ENCODE measurements at regions not wholly inside any gene's neighbourhood (a gene's known extent, or its start where the extent isn't known, plus 50 kb on each side); places are given as distances from the start of the nearest gene placed in this dataset.
"Not testable (repeated sequence)": the region's sequence is repeated elsewhere in the genome, so short reads cannot be mapped to it uniquely, and the experiment has no call there.

- Histone ChIP-seq H3K36me3 (ENCODE audit: control insufficient read depth in 2 of 2, insufficient read depth in 2 of 2, low read length in 2 of 2) (no peaks in the 10 kb centered on the region), H3K9ac (ENCODE audit: low read length in 2 of 2) (no peak overlapping the region), H3K27me3 (ENCODE audit: control insufficient read depth in 1 of 2, insufficient read depth in 2 of 2, low read length in 2 of 2) (no peaks in the 10 kb centered on the region), H3K4me3 (ENCODE audit: low read length in 2 of 2) (no peak overlapping the region), H3K27ac (ENCODE audit: low read length) (no peak overlapping the region), H3K9me3 (ENCODE audit: control insufficient read depth in 2 of 2, low read length in 2 of 2) (no peaks in the 10 kb centered on the region), H3K4me1 (ENCODE audit: control insufficient read depth, insufficient read depth, low read length) (no peaks in the 10 kb centered on the region)
Observed at GRCh38 chr6:112682071-112682470, 334.9 kb downstream of the RFPL4B start.

- H3K36me3 ChIP-seq (ENCODE audit: control insufficient read depth in 2 of 2, insufficient read depth in 2 of 2, low read length in 2 of 2): no peaks in the 10 kb centered on the region
- H3K27ac ChIP-seq (ENCODE audit: low read length): no peak overlapping the region
- H3K9ac ChIP-seq (ENCODE audit: low read length in 2 of 2): no peak overlapping the region
- no peak overlapping the region for H3K4me3 ChIP-seq (ENCODE audit: low read length in 2 of 2)
- H3K4me1 ChIP-seq (ENCODE audit: control insufficient read depth, insufficient read depth, low read length): no peaks in the 10 kb centered on the region
- H3K27me3 ChIP-seq (ENCODE audit: control insufficient read depth in 1 of 2, insufficient read depth in 2 of 2, low read length in 2 of 2): no peaks in the 10 kb centered on the region
- no peaks in the 10 kb centered on the region for H3K9me3 ChIP-seq (ENCODE audit: control insufficient read depth in 2 of 2, low read length in 2 of 2)
Observed at GRCh38 chr6:112683106-112683505, 336.0 kb downstream of the RFPL4B start.

GRCh38 chr6:112683926-112684325, 336.8 kb downstream of the RFPL4B start:
- H3K36me3 ChIP-seq (ENCODE audit: control insufficient read depth in 2 of 2, insufficient read depth in 2 of 2, low read length in 2 of 2): no peaks in the 10 kb centered on the region
- H3K27me3 ChIP-seq (ENCODE audit: control insufficient read depth in 1 of 2, insufficient read depth in 2 of 2, low read length in 2 of 2): no peaks in the 10 kb centered on the region
- H3K9me3 ChIP-seq (ENCODE audit: control insufficient read depth in 2 of 2, low read length in 2 of 2): no peaks in the 10 kb centered on the region
- H3K4me1 ChIP-seq (ENCODE audit: control insufficient read depth, insufficient read depth, low read length): no peaks in the 10 kb centered on the region
- H3K27ac ChIP-seq (ENCODE audit: low read length): no peak overlapping the region
- H3K9ac ChIP-seq (ENCODE audit: low read length in 2 of 2): no peak overlapping the region
- no peak overlapping the region for H3K4me3 ChIP-seq (ENCODE audit: low read length in 2 of 2)

- not testable (repeated sequence) for H3K9me3 ChIP-seq (ENCODE audit: control insufficient read depth in 2 of 2, low read length in 2 of 2); H3K27me3 ChIP-seq (ENCODE audit: control insufficient read depth in 1 of 2, insufficient read depth in 2 of 2, low read length in 2 of 2); H3K36me3 ChIP-seq (ENCODE audit: control insufficient read depth in 2 of 2, insufficient read depth in 2 of 2, low read length in 2 of 2); H3K9ac ChIP-seq (ENCODE audit: low read length in 2 of 2); H3K27ac ChIP-seq (ENCODE audit: low read length); H3K4me1 ChIP-seq (ENCODE audit: control insufficient read depth, insufficient read depth, low read length); H3K4me3 ChIP-seq (ENCODE audit: low read length in 2 of 2)
Observed at GRCh38 chr6:112685521-112686220, 338.5 kb downstream of the RFPL4B start.

- H3K9ac ChIP-seq (ENCODE audit: low read length in 2 of 2); H3K4me3 ChIP-seq (ENCODE audit: low read length in 2 of 2); H3K4me1 ChIP-seq (ENCODE audit: control insufficient read depth, insufficient read depth, low read length); H3K27ac ChIP-seq (ENCODE audit: low read length); H3K36me3 ChIP-seq (ENCODE audit: control insufficient read depth in 2 of 2, insufficient read depth in 2 of 2, low read length in 2 of 2); H3K9me3 ChIP-seq (ENCODE audit: control insufficient read depth in 2 of 2, low read length in 2 of 2); H3K27me3 ChIP-seq (ENCODE audit: control insufficient read depth in 1 of 2, insufficient read depth in 2 of 2, low read length in 2 of 2): not testable (repeated sequence)
Observed at GRCh38 chr6:112688487-112689165, 341.5 kb downstream of the RFPL4B start.

GRCh38 chr6:112689183-112689858, 342.2 kb downstream of the RFPL4B start:
- not testable (repeated sequence) for H3K9ac ChIP-seq (ENCODE audit: low read length in 2 of 2)

GRCh38 chr6:112690497-112691202, 343.5 kb downstream of the RFPL4B start:
- Histone ChIP-seq H3K4me1 (ENCODE audit: control insufficient read depth, insufficient read depth, low read length) (peaks cover 4% of the 10 kb centered on the region), H3K27me3 (ENCODE audit: control insufficient read depth in 1 of 2, insufficient read depth in 2 of 2, low read length in 2 of 2) (no peaks in the 10 kb centered on the region), H3K9me3 (ENCODE audit: control insufficient read depth in 2 of 2, low read length in 2 of 2) (no peaks in the 10 kb centered on the region), H3K9ac (ENCODE audit: low read length in 2 of 2) (no peak overlapping the region), H3K36me3 (ENCODE audit: control insufficient read depth in 2 of 2, insufficient read depth in 2 of 2, low read length in 2 of 2) (no peaks in the 10 kb centered on the region), H3K4me3 (ENCODE audit: low read length in 2 of 2) (no peak overlapping the region), H3K27ac (ENCODE audit: low read length) (no peak overlapping the region)

More at GRCh38 chr6:112689183-112689858, 342.2 kb downstream of the RFPL4B start:
- H3K27me3 ChIP-seq (ENCODE audit: control insufficient read depth in 1 of 2, insufficient read depth in 2 of 2, low read length in 2 of 2); H3K27ac ChIP-seq (ENCODE audit: low read length); H3K4me1 ChIP-seq (ENCODE audit: control insufficient read depth, insufficient read depth, low read length); H3K4me3 ChIP-seq (ENCODE audit: low read length in 2 of 2); H3K9me3 ChIP-seq (ENCODE audit: control insufficient read depth in 2 of 2, low read length in 2 of 2); H3K36me3 ChIP-seq (ENCODE audit: control insufficient read depth in 2 of 2, insufficient read depth in 2 of 2, low read length in 2 of 2): not testable (repeated sequence)

- Histone ChIP-seq H3K9ac (ENCODE audit: low read length in 2 of 2) (no peak overlapping the region), H3K4me1 (ENCODE audit: control insufficient read depth, insufficient read depth, low read length) (peaks cover 4% of the 10 kb centered on the region), H3K9me3 (ENCODE audit: control insufficient read depth in 2 of 2, low read length in 2 of 2) (no peaks in the 10 kb centered on the region), H3K27ac (ENCODE audit: low read length) (no peak overlapping the region), H3K36me3 (ENCODE audit: control insufficient read depth in 2 of 2, insufficient read depth in 2 of 2, low read length in 2 of 2) (no peaks in the 10 kb centered on the region), H3K27me3 (ENCODE audit: control insufficient read depth in 1 of 2, insufficient read depth in 2 of 2, low read length in 2 of 2) (no peaks in the 10 kb centered on the region), H3K4me3 (ENCODE audit: low read length in 2 of 2) (no peak overlapping the region)
Observed at GRCh38 chr6:112691289-112691688, 344.2 kb downstream of the RFPL4B start.

GRCh38 chr6:112695001-112695400, 347.9 kb downstream of the RFPL4B start:
- no peak overlapping the region for H3K27ac ChIP-seq (ENCODE audit: low read length)
- no peaks in the 10 kb centered on the region for H3K9me3 ChIP-seq (ENCODE audit: control insufficient read depth in 2 of 2, low read length in 2 of 2)
- peaks cover 4% of the 10 kb centered on the region for H3K4me1 ChIP-seq (ENCODE audit: control insufficient read depth, insufficient read depth, low read length)
- H3K9ac ChIP-seq (ENCODE audit: low read length in 2 of 2): no peak overlapping the region
- H3K4me3 ChIP-seq (ENCODE audit: low read length in 2 of 2): no peak overlapping the region
- H3K27me3 ChIP-seq (ENCODE audit: control insufficient read depth in 1 of 2, insufficient read depth in 2 of 2, low read length in 2 of 2): no peaks in the 10 kb centered on the region
- H3K36me3 ChIP-seq (ENCODE audit: control insufficient read depth in 2 of 2, insufficient read depth in 2 of 2, low read length in 2 of 2): no peaks in the 10 kb centered on the region

GRCh38 chr6:112697265-112697664, 350.1 kb downstream of the RFPL4B start:
- no peaks in the 10 kb centered on the region for H3K27me3 ChIP-seq (ENCODE audit: control insufficient read depth in 1 of 2, insufficient read depth in 2 of 2, low read length in 2 of 2)
- H3K36me3 ChIP-seq (ENCODE audit: control insufficient read depth in 2 of 2, insufficient read depth in 2 of 2, low read length in 2 of 2): no peaks in the 10 kb centered on the region

More at GRCh38 chr6:112697265-112697664, 350.1 kb downstream of the RFPL4B start:
- Histone ChIP-seq H3K4me1 (ENCODE audit: control insufficient read depth, insufficient read depth, low read length) (no peaks in the 10 kb centered on the region), H3K4me3 (ENCODE audit: low read length in 2 of 2) (no peak overlapping the region), H3K9me3 (ENCODE audit: control insufficient read depth in 2 of 2, low read length in 2 of 2) (no peaks in the 10 kb centered on the region), H3K27ac (ENCODE audit: low read length) (no peak overlapping the region), H3K9ac (ENCODE audit: low read length in 2 of 2) (no peak overlapping the region)
